GM19463 (cell line): ENCODE measurements at regions not wholly inside any gene's neighbourhood (a gene's known extent, or its start where the extent isn't known, plus 50 kb on each side); places are given as distances from the start of the nearest gene placed in this dataset.
"Not testable (repeated sequence)": the region's sequence is repeated elsewhere in the genome, so short reads cannot be mapped to it uniquely, and the experiment has no call there.

Experiments used
- ATAC-seq: cut with Tn5 transposase; IDR thresholded peaks from one replicate; pipeline ENCODE4 v1.9.1; 2021; ENCODE audit warnings: mild to moderate bottlenecking, moderate library complexity; ENCODE audit not compliant: unreplicated experiment

- ATAC-seq = no peak
Measured at GRCh38 chr18:78782951-78783563, 196.6 kb upstream of the SALL3 start.

DNA sequence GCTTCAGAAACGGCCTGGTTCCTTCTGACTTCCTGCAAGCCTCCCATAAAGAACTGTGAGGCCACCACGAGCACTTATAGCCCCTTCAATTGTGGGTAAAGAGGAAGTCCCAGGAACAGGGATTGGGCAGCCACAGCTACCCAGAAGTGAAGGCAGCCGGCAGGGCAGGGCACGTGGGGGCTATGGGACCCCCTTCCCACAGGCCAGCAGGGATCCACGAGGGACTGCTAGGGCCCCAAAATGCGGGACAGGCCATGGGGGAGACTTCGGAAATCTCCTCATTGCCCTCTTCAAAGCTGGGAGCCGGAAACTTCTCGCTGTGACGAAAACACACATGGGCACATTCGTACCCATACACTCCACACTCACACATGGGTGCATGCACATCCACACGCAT, 196.1 kb upstream of the SALL3 start:
- ATAC-seq = no peak

DNA sequence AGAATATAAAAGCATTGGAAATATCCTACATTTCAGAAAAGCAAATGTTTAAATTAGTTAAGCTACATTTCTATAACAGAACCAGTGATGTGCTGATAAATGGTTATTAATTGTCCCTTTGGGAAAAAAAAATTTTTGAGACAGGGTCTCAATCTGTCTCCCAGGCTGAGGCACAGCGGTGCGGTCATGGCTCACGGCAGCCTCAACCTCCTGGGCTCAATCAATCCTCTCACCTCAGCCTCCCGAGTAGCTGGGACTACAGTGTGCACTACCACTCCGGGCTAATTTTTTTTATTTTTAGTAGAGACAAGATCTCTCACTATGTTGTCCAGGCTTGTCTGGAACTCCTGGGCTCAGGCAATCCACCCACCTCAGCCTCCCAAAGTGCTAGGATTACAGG, 194.8 kb upstream of the SALL3 start:
- ATAC-seq = no peak

- ATAC-seq = no peak
Measured at GRCh38 chr18:78785706-78786105, 193.9 kb upstream of the SALL3 start.

DNA sequence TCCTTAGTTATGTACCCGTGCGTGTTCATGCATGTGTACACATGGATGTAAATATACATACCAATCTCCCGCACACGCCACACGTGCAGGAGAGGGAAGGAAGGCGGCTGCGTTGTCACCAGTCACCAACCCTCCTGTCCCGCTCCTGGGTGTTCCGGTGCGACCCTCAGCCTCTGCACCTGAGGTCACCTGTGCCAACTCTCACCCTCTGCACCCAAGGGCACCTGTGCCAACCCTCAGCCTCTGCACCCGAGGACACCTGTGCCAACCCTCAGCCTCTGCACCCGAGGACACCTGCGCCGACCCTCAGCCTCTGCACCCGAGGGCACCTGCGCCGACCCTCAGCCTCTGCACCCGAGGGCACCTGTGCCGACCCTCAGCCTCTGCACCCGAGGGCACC, 192.8 kb upstream of the SALL3 start:
- ATAC-seq = no peak

- no peak for ATAC-seq
Measured at GRCh38 chr18:78787751-78788150, 191.9 kb upstream of the SALL3 start.

DNA sequence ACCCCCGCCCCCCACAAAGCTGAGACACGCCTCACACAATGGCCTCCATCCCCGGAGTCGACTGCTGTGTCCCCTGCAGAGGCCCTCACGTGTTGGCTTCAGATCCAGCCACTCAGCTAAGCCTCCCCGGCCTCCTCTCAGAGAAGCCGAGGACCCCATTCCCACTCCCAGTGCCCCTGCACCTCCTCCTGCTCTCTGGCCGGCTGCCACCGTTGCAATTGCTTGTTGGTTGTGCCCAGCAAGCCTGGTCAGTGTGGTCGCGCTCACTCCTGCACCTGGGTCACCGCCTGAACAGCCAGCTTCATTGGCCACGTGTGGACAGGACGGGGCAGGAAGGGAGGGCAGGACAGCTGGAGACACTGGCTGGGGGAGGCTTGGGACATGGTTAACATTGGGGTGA, 191.5 kb upstream of the SALL3 start:
- ATAC-seq = no peak

GRCh38 chr18:78789850-78790249, 189.8 kb upstream of the SALL3 start:
- ATAC-seq = no peak

DNA sequence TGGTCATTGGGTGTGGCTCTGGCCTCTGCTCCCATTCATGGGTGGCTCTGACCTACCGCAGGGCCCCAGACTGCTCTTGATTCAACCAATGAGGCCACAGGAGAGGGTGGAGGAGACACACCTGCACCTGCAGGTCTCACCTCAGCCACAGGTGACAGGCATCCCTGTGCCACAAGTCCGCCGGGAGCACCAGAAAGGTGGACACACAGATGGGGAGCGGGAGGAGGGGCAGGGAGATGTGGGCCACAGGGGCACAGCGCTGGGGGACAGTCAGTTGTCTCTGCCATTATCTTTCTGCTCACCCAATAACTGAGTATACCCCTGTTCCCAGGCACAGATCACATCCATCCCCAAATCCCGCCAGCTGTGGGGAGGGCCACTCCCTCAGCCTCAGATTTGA, 189.1 kb upstream of the SALL3 start:
- ATAC-seq = no peak

- no peak for ATAC-seq
Measured at GRCh38 chr18:78790960-78791359, 188.7 kb upstream of the SALL3 start.

DNA sequence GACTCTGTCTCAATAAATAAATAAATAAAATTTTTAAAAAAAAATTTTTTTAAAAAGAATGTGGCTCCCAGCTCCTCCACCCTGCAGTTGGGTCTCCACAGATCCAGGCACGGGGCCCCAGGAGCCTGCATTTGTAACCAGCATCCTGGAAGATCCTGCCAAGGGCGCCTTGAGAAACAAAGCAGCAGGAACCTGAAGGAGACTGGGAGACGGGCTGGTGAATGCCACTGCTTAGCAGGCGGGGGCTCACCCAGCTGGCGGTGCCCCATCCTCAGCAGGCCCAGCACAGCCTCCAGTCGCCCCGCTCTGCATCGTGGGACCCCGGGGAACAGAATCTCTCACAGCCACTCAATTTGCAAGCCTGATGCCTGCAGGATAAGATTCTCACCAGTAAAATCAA, 187.5 kb upstream of the SALL3 start:
- no peak for ATAC-seq

GRCh38 chr18:78792736-78793135, 186.9 kb upstream of the SALL3 start:
- no peak for ATAC-seq

- ATAC-seq = no peak
Measured at GRCh38 chr18:78793313-78794070, 186.1 kb upstream of the SALL3 start.

DNA sequence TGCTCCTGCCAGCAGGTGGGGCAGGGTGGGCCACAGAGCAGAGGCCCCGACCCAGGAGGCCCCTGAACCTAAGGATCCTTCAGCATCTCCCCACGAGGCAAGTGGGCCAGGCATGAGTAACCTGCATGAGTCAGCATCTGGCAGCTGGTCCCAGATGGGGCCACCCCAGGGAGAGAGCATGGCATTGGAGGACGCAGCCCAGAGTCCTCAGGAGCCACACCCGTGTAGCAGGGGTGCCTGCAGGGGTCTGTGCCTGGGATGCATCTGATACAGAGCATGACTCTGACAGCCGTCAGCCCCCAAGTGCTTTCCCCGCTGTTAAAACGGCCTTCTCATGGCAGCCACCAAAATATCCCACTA, 185.6 kb upstream of the SALL3 start:
- no peak for ATAC-seq

DNA sequence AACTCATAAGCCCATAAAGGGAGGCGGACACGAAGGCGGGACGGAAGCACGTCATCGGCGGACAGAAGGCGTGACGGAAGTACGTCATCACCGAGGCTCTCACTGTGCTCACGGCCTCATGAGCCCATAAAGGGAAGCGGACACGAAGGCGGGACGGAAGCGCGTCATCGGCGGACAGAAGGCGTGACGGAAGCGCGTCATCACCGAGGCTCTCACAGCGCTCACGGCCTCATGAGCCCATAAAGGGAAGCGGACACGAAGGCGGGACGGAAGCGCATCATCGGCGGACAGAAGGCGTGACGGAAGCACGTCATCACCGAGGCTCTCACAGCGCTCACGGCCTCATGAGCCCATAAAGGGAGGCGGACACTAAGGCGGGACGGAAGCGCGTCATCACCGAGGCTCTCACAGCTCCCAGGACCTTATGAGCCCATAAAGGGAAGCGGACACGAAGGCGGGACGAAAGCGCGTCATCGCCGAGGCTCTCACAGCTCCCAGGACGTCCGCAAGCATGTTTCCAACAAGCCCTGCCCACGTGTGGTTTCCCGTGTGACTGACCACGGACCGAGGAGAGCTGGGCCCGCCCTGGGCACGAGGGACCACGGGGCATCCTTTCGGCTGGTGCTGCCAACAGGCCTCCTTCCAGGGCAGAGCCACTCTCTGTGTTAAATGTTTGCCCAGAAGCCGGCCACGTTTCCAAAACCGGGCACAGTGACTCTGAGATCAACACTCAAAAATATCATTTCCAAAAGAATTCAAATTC, 182.7 kb upstream of the SALL3 start:
- ATAC-seq = no peak

DNA sequence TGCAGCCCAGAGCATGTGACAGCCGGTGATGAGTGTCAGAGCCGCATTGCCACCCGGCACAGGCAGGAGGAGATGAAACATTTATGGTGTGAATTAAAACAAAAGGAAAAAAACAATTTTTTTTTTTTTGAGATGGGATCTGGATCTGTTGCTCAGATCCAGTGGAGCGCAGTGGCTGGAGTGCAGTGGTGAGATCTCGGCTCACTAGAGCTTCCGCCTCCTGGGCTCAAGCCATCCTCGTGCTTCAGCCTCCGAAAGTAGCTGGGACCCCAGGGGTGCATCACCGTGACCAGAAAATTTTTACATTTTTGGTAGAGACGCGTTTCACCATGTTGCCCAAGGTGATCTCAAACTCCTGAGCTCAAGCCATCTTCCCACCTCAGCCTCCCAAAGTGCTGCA, 182.1 kb upstream of the SALL3 start:
- no peak for ATAC-seq

DNA sequence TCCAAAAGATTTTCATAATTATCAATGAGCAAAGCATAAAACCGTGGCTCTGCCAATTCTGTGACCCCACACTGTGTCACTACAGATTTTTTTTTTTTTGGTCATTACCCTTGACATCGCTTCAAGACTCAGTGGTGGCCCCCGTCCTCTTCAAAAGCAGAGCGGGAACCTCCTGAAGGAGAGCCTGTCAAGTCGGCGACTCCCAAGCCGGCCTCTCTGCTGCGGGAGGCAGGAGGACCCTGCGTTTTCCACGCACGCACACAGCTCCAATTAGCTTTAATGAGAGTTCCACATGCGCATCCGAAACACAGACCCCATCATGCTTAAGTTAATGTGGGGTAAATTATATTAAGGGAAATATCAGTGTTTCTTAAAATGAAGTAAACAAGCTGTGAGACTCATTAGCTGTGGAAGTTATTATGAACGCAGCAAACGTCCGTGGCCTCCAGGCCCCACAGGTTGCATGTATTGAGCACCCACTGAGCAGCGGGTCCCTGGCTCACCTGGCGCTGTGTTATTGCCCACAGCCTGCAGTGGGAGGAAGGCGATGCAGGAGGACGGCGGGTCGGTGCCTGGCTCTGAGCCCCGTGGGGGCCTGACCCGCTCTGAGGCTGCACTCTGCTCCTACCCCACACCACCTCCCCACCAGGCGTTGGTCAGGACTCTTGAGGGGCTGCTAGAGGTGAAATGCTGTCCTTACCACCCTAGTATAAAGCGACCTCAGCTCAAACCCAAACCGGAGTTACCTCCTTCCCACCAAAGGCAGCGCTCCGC, 181.0 kb upstream of the SALL3 start:
- ATAC-seq = no peak

DNA sequence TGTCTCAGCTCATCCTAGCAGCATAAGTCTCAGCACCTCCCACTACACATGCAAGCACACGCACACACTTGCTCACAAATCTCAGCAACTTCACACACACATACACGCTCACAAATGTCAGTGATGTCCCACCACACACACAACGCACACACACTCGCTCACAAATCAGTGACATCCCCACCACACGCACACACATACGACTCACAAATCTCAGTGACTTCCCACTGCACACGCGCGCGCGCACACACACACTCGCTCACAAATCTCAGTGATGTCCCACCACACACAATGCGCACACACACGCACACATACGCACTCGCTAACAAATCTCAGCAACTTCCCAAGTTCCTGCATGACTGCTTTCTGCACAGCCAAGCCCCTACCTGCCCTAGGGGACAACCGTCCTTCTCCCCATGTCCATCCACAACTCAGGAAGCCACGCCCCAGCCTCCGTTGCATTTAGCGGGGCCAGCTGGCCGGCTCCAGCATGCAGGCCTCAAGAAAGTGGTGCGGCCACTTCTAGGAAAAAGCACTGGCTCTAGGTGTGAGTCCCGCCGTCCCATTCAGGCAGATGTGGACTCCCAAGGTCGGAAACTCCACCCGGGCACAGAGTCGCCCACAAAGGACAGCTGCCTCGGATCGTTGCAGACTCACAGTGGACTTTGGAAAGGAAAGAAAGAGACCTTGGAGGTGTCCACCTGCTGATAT, 180.1 kb upstream of the SALL3 start:
- no peak for ATAC-seq

DNA sequence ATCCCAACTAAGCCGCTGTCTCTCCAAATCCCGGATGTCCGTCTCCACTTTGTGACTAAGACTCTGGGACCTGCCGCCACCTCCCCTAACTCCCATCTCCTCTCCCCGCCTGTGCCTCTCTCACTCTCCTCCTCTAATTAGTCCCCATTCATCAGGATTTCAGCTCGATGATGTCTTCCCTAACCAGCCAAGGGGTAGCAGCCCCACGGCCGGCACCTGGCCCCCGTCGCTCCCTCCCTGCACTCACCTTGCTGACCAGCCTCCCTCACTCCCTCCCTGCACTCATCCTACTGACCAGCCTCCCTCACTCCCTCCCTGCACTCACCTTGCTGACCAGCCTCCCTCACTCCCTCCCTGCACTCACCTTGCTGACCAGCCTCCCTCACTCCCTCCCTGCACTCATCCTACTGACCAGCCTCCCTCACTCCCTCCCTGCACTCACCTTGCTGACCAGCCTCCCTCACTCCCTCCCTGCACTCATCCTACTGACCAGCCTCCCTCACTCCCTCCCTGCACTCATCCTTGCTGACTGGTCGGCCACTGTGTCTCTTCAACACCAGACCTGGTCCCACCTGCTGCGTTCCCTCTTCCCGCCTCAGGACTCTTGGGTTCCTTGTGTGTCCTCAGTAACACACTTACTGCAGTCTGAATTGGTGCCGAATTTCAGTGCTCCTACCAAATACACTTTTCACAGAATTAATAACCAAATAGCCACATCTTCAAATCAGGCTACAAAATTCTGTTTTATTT, 179.3 kb upstream of the SALL3 start:
- ATAC-seq = not testable (repeated sequence)

- ATAC-seq = no peak
Measured at GRCh38 chr18:78801011-78801410, 178.6 kb upstream of the SALL3 start.
